SK-N-MC (cell line): ENCODE measurements at regions not wholly inside any gene's neighbourhood (a gene's known extent, or its start where the extent isn't known, plus 50 kb on each side); places are given as distances from the start of the nearest gene placed in this dataset.

Source experiments
- DNase-seq: peaks from one replicate; pipeline ENCODE4 v3.0.0-alpha.2; 2011; ENCODE audit warnings: low read depth, low spot score
- H3K27ac ChIP-seq: fragments of 200-600 bp; sonication (generic); 2 replicates; pipeline ENCODE4 v1.5.1; 2016; ENCODE audit warnings: mixed run types
- H3K36me3 ChIP-seq: fragments of 200-600 bp; sonication (generic); 2 replicates; pipeline ENCODE4 v1.6.1; 2017; ENCODE audit warnings: antibody characterized with exemption, low read length, mixed read lengths; ENCODE audit not compliant: insufficient read depth
- H3K4me3 ChIP-seq: fragments of 200-600 bp; sonication (generic); 2 replicates; pipeline ENCODE4 v1.5.1; 2016
- H3K9ac ChIP-seq: fragments of 200-600 bp; sonication (generic); 2 replicates; pipeline ENCODE4 v1.8.0; 2017; ENCODE audit warnings: mixed run types, mixed read lengths; ENCODE audit not compliant: insufficient read length
- H3K9me3 ChIP-seq: fragments of 200-600 bp; sonication (generic); 2 replicates; pipeline ENCODE4 v1.6.1; 2017; ENCODE audit warnings: low read depth, mild to moderate bottlenecking, antibody characterized with exemption, low read length, moderate library complexity, mixed read lengths
- EZH2 ChIP-seq: fragments of 200-600 bp; sonication (generic); IDR thresholded peaks from one replicate; pipeline ENCODE4 v1.6.1; 2017; ENCODE audit warnings: antibody characterized with exemption
- FOXP2 ChIP-seq: optimal IDR thresholded peaks from 2 replicates; pipeline ENCODE3; 2011; ENCODE audit warnings: mild to moderate bottlenecking, moderate library complexity; ENCODE audit not compliant: insufficient read depth; ENCODE audit errors: extremely low read length, control extremely low read depth
- POLR2AphosphoS5 ChIP-seq: IDR thresholded peaks from 2 replicates; pipeline ENCODE4 v1.6.1; 2012; ENCODE audit warnings: mild to moderate bottlenecking, low read depth, low read length, borderline replicate concordance

GRCh38 chr4:186920992-186921391, 197.3 kb upstream of the FAT1 start:
- no peaks in the 10 kb centered on the region for H3K9me3 ChIP-seq
- DNase-seq: no peak
- no peak for TF ChIP-seq FOXP2
- TF ChIP-seq EZH2: no peak
- no peak for TF ChIP-seq POLR2AphosphoS5
- no peaks in the 10 kb centered on the region for H3K36me3 ChIP-seq
- H3K4me3 ChIP-seq: no peak overlapping the region
- no peak overlapping the region for H3K9ac ChIP-seq
- no peak overlapping the region for H3K27ac ChIP-seq

DNA sequence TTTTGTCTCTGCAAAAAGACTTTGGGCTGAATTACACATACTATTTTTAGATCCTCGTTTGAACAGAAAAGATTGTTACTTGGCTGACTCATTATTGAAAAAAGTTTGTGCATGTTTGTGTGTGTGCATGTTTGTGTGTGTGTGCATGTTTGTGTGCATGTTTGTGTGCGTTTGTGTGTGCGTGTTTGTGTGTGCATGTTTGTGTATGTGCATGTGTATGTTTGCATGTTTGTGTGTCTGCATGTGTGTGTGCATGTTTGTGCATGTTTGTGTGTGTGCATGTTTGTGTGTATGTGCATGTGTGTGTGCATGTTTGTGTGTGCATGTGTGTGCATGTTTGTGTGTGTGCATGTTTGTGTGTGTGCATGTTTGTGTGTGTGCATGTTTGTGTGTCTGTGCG, 201.1 kb upstream of the FAT1 start:
- H3K27ac ChIP-seq: no peak overlapping the region
- H3K9ac ChIP-seq: no peak overlapping the region
- H3K4me3 ChIP-seq: no peak overlapping the region
- DNase-seq: no peak
- H3K9me3 ChIP-seq: no peaks in the 10 kb centered on the region
- TF ChIP-seq POLR2AphosphoS5 (no peak), FOXP2 (no peak), EZH2 (no peak)
- H3K36me3 ChIP-seq: no peaks in the 10 kb centered on the region

- TF ChIP-seq POLR2AphosphoS5 (no peak), EZH2 (no peak), FOXP2 (no peak)
- Histone ChIP-seq H3K9me3 (no peaks in the 10 kb centered on the region), H3K9ac (no peak overlapping the region), H3K4me3 (no peak overlapping the region), H3K27ac (no peak overlapping the region), H3K36me3 (no peaks in the 10 kb centered on the region)
- DNase-seq: no peak
Observed at GRCh38 chr4:186927624-186928023, 204.0 kb upstream of the FAT1 start.

GRCh38 chr4:186930024-186930423, 206.4 kb upstream of the FAT1 start:
- DNase-seq: no peak
- Histone ChIP-seq H3K9ac (no peak overlapping the region), H3K36me3 (no peaks in the 10 kb centered on the region), H3K9me3 (no peaks in the 10 kb centered on the region), H3K4me3 (no peak overlapping the region), H3K27ac (no peak overlapping the region)
- TF ChIP-seq POLR2AphosphoS5: no peak
- no peak for TF ChIP-seq EZH2
- no peak for TF ChIP-seq FOXP2

DNA sequence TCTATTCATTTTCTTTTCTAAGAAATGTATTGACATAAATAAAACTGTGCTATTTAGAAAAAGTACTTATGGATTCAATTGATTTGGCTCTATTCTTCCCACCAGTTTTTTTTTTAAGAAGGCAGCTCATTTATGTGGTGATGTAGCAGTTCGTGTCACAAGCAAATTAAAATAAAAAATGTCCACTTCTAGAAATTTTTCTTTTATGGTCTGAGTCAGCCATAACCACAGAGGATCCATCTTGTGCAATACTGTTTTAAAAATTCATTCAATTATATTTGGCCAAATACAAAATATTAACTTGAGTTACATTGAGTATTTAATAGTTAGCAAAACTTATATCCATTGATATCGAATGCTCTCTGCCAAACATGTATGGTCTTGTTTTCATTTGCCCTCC, 207.9 kb upstream of the FAT1 start:
- H3K36me3 ChIP-seq: no peaks in the 10 kb centered on the region
- no peak for DNase-seq
- TF ChIP-seq EZH2 (no peak), POLR2AphosphoS5 (no peak), FOXP2 (no peak)
- no peaks in the 10 kb centered on the region for H3K9me3 ChIP-seq
- no peak overlapping the region for H3K9ac ChIP-seq
- H3K4me3 ChIP-seq: no peak overlapping the region
- no peak overlapping the region for H3K27ac ChIP-seq

GRCh38 chr4:186932196-186932595, 208.5 kb upstream of the FAT1 start:
- no peak overlapping the region for H3K4me3 ChIP-seq
- H3K36me3 ChIP-seq: no peaks in the 10 kb centered on the region
- H3K27ac ChIP-seq: no peak overlapping the region
- H3K9ac ChIP-seq: no peak overlapping the region
- TF ChIP-seq FOXP2: no peak
- TF ChIP-seq EZH2: no peak
- no peak for TF ChIP-seq POLR2AphosphoS5
- no peaks in the 10 kb centered on the region for H3K9me3 ChIP-seq
- no peak for DNase-seq

GRCh38 chr4:186932631-186933187, 209.1 kb upstream of the FAT1 start:
- no peaks in the 10 kb centered on the region for H3K36me3 ChIP-seq
- H3K27ac ChIP-seq: no peak overlapping the region
- no peak overlapping the region for H3K9ac ChIP-seq
- no peak for DNase-seq
- H3K9me3 ChIP-seq: no peaks in the 10 kb centered on the region
- TF ChIP-seq EZH2 (no peak), POLR2AphosphoS5 (no peak), FOXP2 (no peak)
- H3K4me3 ChIP-seq: no peak overlapping the region

DNA sequence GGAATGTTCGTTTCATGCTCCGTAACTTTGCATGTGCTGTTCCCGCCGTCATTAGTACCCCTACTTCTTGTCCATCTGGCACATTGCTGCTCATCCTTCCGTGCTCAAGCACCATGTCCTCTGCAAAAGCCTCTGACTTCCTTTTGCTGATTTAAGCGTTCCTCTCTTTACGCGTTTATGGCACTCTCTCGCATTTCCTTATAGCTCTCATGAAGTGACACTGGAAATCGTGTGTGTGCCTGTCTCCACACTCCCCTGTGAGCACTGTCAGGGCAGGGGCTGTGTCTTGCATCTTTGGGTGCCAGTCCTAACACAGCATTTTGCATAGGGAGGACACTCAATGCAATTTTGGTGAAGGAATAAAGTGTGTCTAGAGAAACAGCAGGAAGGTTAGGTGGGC, 210.6 kb upstream of the FAT1 start:
- DNase-seq: no peak
- Histone ChIP-seq H3K4me3 (no peak overlapping the region), H3K9ac (no peak overlapping the region), H3K36me3 (no peaks in the 10 kb centered on the region), H3K27ac (no peak overlapping the region), H3K9me3 (no peaks in the 10 kb centered on the region)
- TF ChIP-seq FOXP2: no peak
- no peak for TF ChIP-seq EZH2
- no peak for TF ChIP-seq POLR2AphosphoS5

DNA sequence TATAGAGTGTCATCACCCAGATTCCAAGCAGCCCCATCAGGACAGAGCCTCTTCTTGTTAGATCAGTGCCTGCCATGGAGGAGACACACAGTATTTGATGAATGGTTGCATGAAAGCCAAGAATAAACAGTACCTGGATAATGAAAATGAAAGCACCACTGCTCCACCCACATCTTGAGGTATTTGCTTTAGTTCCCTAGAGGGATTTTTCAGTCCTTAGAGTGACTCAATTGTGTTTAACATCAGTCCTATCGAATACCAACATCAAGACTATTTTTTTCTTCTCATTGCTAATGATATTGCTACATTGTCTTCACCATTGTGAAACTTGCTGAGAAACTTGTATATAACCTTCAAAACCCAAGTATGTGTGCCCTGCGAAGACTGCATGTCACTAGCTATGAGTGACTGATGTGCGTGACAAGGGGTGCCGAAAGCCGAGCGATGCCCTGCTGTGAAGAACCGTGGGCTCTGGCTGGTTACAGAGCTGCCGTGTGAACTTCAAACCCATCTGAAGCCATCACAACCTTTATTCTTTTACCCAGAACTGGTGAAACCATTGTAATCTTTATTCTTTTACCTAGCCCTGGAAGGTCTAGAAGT, 211.3 kb upstream of the FAT1 start:
- Histone ChIP-seq H3K9ac (no peak overlapping the region), H3K9me3 (no peaks in the 10 kb centered on the region), H3K27ac (no peak overlapping the region), H3K36me3 (no peaks in the 10 kb centered on the region), H3K4me3 (no peak overlapping the region)
- DNase-seq: no peak
- no peak for TF ChIP-seq FOXP2
- TF ChIP-seq EZH2: no peak
- no peak for TF ChIP-seq POLR2AphosphoS5
